GM12878 (cell line): ENCODE measurements at regions not wholly inside any gene's neighbourhood (a gene's known extent, or its start where the extent isn't known, plus 50 kb on each side); places are given as distances from the start of the nearest gene placed in this dataset.
"Not testable (repeated sequence)": the region's sequence is repeated elsewhere in the genome, so short reads cannot be mapped to it uniquely, and the experiment has no call there.

Experiments used
- ATAC-seq: fragments of 200-7000 bp; cut with Tn5 transposase; 3 replicates; pipeline ENCODE4 v1.9.1; 2020; ENCODE audit warnings: mild to moderate bottlenecking, moderate library complexity
- BruUV-seq: library from RNA; stranded (reverse); fragments of 400-500 nt; replicated peaks from 2 replicates; lab custom pipeline; 2021; lab: Mats Ljungman, UMichigan
- CTCF ChIA-PET: fragments of 300-600 bp; sonication (Branson Sonifier 250); formaldehyde crosslinking; extraction: SDS; loops from one replicate; lab custom pipeline; 2021; ENCODE audit warnings: inconsistent platforms; lab: Yijun Ruan, JAX
- POLR2A ChIA-PET: fragments of 350-600 bp; formaldehyde crosslinking; extraction: SDS; loops from one replicate; lab custom pipeline; 2021; ENCODE audit warnings: inconsistent platforms; lab: Charles Lee
- RAD21 ChIA-PET: fragments of 300-600 bp; sonication (Branson Sonifier 250); formaldehyde crosslinking; loops from one replicate; lab custom pipeline; 2023; ENCODE audit warnings: antibody characterized with exemption; ENCODE audit not compliant: unreplicated experiment; lab: Charles Lee
- SMC1A ChIA-PET: fragments of 300-600 bp; sonication (Branson Sonifier 250); formaldehyde crosslinking; loops from one replicate; lab custom pipeline; 2023; ENCODE audit not compliant: unreplicated experiment, uncharacterized antibody; lab: Charles Lee
- DNase-seq: peaks from one replicate; pipeline ENCODE4 v3.0.0-alpha.2; 2011; ENCODE audit warnings: low read depth, low spot score
- FAIRE-seq: peaks from 3 replicates; lab custom pipeline; 2011; peaks lifted over from hg19 to GRCh38; lab: Jason Lieb, UNC
- H2AFZ ChIP-seq: 2 replicates; pipeline ENCODE4 v1.6.0; 2011; ENCODE audit warnings: low read depth, low read length, control low read depth; ENCODE audit not compliant: control insufficient read depth
- H3K27ac ChIP-seq: 2 replicates; pipeline ENCODE4 v1.5.1; 2011; ENCODE audit warnings: control low read depth; ENCODE audit not compliant: control insufficient read depth, insufficient read depth
- H3K27me3 ChIP-seq, 2 experiments: replicated peaks in 1 of 2; 2 replicates each; pipeline versions ENCODE4 v1.6.0 to v1.6.1; 2011; ENCODE audit warnings: low read length in 1 of 2; ENCODE audit not compliant: control insufficient read depth in 2 of 2, insufficient read depth in 2 of 2
- H3K36me3 ChIP-seq, 2 experiments: 2 replicates each; pipeline ENCODE4 v1.5.1; 2011; ENCODE audit warnings: low read length in 1 of 2; ENCODE audit not compliant: control insufficient read depth in 2 of 2, insufficient read depth in 2 of 2
- H3K4me1 ChIP-seq: 2 replicates; pipeline ENCODE4 v1.6.1; 2011; ENCODE audit warnings: mild to moderate bottlenecking, low read length, moderate library complexity, mixed read lengths; ENCODE audit not compliant: control insufficient read depth, insufficient read depth
- H3K4me2 ChIP-seq: 2 replicates; pipeline ENCODE4 v1.6.0; 2011; ENCODE audit warnings: control low read depth; ENCODE audit not compliant: control insufficient read depth, insufficient read depth
- H3K4me3 ChIP-seq: fragments of 200-600 bp; sonication (generic); 2 replicates; pipeline ENCODE4 v1.5.1; 2016
- H3K79me2 ChIP-seq: 2 replicates; pipeline ENCODE4 v1.6.0; 2011; ENCODE audit warnings: low read length; ENCODE audit not compliant: control insufficient read depth, insufficient read depth
- H3K9ac ChIP-seq: 2 replicates; pipeline ENCODE4 v1.8.0; 2011; ENCODE audit warnings: low read length, control low read depth, mixed read lengths; ENCODE audit not compliant: control insufficient read depth, insufficient read depth
- H3K9me3 ChIP-seq: replicated peaks from 3 replicates; pipeline ENCODE4 v1.5.1; 2011; ENCODE audit warnings: mild to moderate bottlenecking, low read length; ENCODE audit not compliant: control insufficient read depth, insufficient read depth
- H4K20me1 ChIP-seq: 2 replicates; pipeline ENCODE4 v1.6.0; 2011; ENCODE audit not compliant: control insufficient read depth, insufficient read depth
- EED ChIP-seq: sonication (generic); IDR thresholded peaks from 2 replicates; pipeline ENCODE4 v1.6.1; 2016; ENCODE audit warnings: antibody characterized with exemption, low read depth
- GABPA ChIP-seq: IDR thresholded peaks from 2 replicates; pipeline ENCODE4 v1.6.1; 2014; ENCODE audit warnings: antibody characterized with exemption, low read depth, mild to moderate bottlenecking, inconsistent platforms
- KDM1A ChIP-seq: fragments of 200-600 bp; sonication (generic); IDR thresholded peaks from 2 replicates; pipeline ENCODE4 v1.6.1; 2016; ENCODE audit warnings: borderline replicate concordance
- MTA3 ChIP-seq: IDR thresholded peaks from 2 replicates; pipeline ENCODE4 v1.6.1; 2012; ENCODE audit warnings: low read length, inconsistent platforms, borderline replicate concordance
- MXI1 ChIP-seq: fragments of 150-350 bp; IDR thresholded peaks from 2 replicates; pipeline ENCODE4 v1.6.1; 2011; ENCODE audit warnings: low read depth, mild to moderate bottlenecking, inconsistent platforms, low read length, improper control_type of control experiment
- NBN ChIP-seq: fragments of 450-650 bp; IDR thresholded peaks from 2 replicates; pipeline ENCODE4 v1.6.1; 2016
- NFYA ChIP-seq: IDR thresholded peaks from 2 replicates; pipeline ENCODE4 v1.6.1; 2011; ENCODE audit warnings: low read depth, mild to moderate bottlenecking, low read length, improper control_type of control experiment, borderline replicate concordance
- NRF1 ChIP-seq: conservative IDR thresholded peaks from 2 replicates; pipeline ENCODE4 v1.6.1; 2011; ENCODE audit warnings: mild to moderate bottlenecking, low read depth, low read length, improper control_type of control experiment
- RBBP5 ChIP-seq: fragments of 200-600 bp; sonication (generic); conservative IDR thresholded peaks from 2 replicates; pipeline ENCODE4 v1.6.1; 2016
- SMARCA5 ChIP-seq: fragments of 450-650 bp; IDR thresholded peaks from 2 replicates; pipeline ENCODE4 v1.6.1; 2017; ENCODE audit warnings: mild to moderate bottlenecking
- SPI1 ChIP-seq: IDR thresholded peaks from 2 replicates; pipeline ENCODE4 v1.6.1; 2011; ENCODE audit warnings: low read depth, mild to moderate bottlenecking, low read length, moderate library complexity, borderline replicate concordance; ENCODE audit not compliant: insufficient read depth
- SREBF1 ChIP-seq: IDR thresholded peaks from 2 replicates; pipeline ENCODE4 v1.6.1; 2012; ENCODE audit warnings: mild to moderate bottlenecking, low read length
- ZNF24 ChIP-seq: fragments of 450-650 bp; IDR thresholded peaks from 2 replicates; pipeline ENCODE4 v1.6.1; 2017; ENCODE audit warnings: antibody characterized with exemption, mild to moderate bottlenecking
- WGBS: methylation state at CpG from one replicate; pipeline ENCODE4 v1.1.6; 2016; ENCODE audit warnings: low lambda C conversion rate; ENCODE audit not compliant: insufficient replicate concordance, insufficient coverage; ENCODE audit errors: missing lambda C conversion rate; 5-methylcytosine and 5-hydroxymethylcytosine counted together
- in situ Hi-C: fragments of 300-500 bp; cut with MboI; formaldehyde crosslinking; loops from 9 replicates; pipeline ENCODE4 v1.14.3; 2018; ENCODE audit warnings: mixed read lengths
- intact Hi-C: fragments of 100-400 bp; cut with micrococcal nuclease; formaldehyde crosslinking; loops from one replicate; pipeline ENCODE4 v1.14.2; 2022; ENCODE audit not compliant: unreplicated experiment
- TF ChIP-seq, protein P1 (sequence below): IDR thresholded peaks from 2 replicates; pipeline ENCODE4 v1.6.1; 2011; ENCODE audit warnings: low read depth, low read length, improper control_type of control experiment, borderline replicate concordance
- TF ChIP-seq, protein P2 (sequence below): fragments of 450-650 bp; IDR thresholded peaks from 2 replicates; pipeline ENCODE4 v1.6.1; 2016; ENCODE audit warnings: mild to moderate bottlenecking

DNA sequence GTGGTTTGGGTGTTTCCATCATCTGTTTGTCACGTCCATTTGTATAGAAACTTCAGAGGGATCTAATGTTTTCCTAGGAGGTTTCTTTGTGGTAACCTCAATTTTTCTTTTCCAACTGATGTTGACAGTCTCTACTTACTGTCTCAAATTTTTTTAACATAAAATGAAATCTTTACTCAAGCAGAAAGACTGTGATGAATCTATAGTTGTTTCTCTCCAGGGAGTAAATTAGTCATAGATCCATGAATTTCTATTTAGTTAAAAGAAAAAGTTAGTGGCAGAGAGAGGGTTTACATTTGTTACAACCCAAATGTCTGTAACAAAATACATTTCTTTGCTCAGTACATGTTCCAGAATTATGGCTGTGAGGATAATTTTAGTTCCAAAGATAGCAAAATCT lies 161.6 kb downstream of the DISP1 start (continued):
- TF ChIP-seq, protein P1, sequence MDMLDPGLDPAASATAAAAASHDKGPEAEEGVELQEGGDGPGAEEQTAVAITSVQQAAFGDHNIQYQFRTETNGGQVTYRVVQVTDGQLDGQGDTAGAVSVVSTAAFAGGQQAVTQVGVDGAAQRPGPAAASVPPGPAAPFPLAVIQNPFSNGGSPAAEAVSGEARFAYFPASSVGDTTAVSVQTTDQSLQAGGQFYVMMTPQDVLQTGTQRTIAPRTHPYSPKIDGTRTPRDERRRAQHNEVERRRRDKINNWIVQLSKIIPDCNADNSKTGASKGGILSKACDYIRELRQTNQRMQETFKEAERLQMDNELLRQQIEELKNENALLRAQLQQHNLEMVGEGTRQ: no peak

DNA sequence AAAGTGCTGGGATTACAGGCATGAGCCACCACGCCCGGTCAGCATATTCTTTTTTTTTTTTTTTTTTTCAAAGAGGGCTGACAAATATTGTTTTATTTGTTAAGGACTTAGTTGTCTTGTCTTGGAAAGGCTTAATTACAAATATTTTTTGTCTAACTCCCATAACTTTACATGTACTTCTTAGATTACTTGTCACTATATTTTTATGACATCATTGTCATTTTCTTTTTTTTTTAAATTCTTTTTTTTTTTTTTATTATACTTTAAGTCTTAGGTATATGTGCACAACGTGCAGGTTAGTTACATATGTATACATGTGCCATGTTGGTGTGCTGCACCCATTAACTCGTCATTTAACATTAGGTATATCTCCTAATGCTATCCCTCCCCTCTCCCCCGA lies 162.5 kb downstream of the DISP1 start:
- RAD21 ChIA-PET, H3K36me3 ChIP-seq, SMC1A ChIA-PET, DNase-seq, H3K27ac ChIP-seq, H3K9ac ChIP-seq, CTCF ChIA-PET, H3K4me1 ChIP-seq, POLR2A ChIA-PET, BruUV-seq, H2AFZ ChIP-seq, intact Hi-C loops, FAIRE-seq, H4K20me1 ChIP-seq, H3K79me2 ChIP-seq, ATAC-seq, H3K4me2 ChIP-seq, H3K27me3 ChIP-seq, H3K4me3 ChIP-seq, H3K9me3 ChIP-seq, in situ Hi-C loops: not testable (repeated sequence)
- no CpG with 5 or more reads among the region's 5 CpGs for WGBS

DNA sequence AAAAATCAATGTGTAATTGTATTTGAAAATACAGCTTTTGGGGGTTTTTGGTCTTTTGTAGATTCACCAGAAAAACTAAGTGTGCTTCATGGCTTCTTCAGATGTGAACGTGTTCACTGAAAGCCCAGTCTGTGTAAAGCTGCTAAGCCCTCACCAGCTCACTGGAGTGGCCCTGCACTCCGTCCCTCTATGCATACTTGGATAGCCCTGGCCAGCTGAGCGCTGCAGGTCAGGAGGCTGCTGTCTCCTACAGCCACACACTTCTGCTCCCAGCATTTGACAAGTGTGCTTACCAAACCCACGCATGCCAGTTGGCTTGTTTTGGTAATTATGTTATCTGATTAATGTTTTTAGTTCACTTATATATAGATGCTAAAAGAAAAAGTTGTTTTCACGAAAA lies 163.5 kb downstream of the TLR5 start:
- no peak for ATAC-seq
- Histone ChIP-seq H3K4me2 (no peak overlapping the region), H3K27me3 (no peaks in the 10 kb centered on the region), H3K27ac (no peak overlapping the region), H4K20me1 (no peaks in the 10 kb centered on the region), H3K4me3 (no peak overlapping the region), H3K79me2 (no peaks in the 10 kb centered on the region), H3K9ac (no peak overlapping the region), H2AFZ (no peak overlapping the region), H3K9me3 (no peaks in the 10 kb centered on the region), H3K36me3 (no peaks in the 10 kb centered on the region), H3K4me1 (no peaks in the 10 kb centered on the region)
- CTCF ChIA-PET: no interaction called here
- BruUV-seq: no TSS peak
- FAIRE-seq: no peak
- intact Hi-C loops (no loop called here), in situ Hi-C loops (no loop called here)
- SMC1A ChIA-PET: no interaction called here
- DNase-seq: no peak
- POLR2A ChIA-PET: no interaction called here
- 25% methylated on average over 5 of the region's 5 CpGs for WGBS
- RAD21 ChIA-PET: no interaction called here
- TF ChIP-seq, protein P2, sequence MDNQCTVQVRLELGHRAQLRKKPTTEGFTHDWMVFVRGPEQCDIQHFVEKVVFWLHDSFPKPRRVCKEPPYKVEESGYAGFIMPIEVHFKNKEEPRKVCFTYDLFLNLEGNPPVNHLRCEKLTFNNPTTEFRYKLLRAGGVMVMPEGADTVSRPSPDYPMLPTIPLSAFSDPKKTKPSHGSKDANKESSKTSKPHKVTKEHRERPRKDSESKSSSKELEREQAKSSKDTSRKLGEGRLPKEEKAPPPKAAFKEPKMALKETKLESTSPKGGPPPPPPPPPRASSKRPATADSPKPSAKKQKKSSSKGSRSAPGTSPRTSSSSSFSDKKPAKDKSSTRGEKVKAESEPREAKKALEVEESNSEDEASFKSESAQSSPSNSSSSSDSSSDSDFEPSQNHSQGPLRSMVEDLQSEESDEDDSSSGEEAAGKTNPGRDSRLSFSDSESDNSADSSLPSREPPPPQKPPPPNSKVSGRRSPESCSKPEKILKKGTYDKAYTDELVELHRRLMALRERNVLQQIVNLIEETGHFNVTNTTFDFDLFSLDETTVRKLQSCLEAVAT: no peak
- TF ChIP-seq SPI1 (no peak), ZNF24 (no peak), NRF1 (no peak), SMARCA5 (no peak), NBN (no peak), GABPA (no peak), RBBP5 (no peak), EED (no peak), SREBF1 (no peak), MTA3 (no peak), MXI1 (no peak), KDM1A (no peak), NFYA (no peak)
